Activated effector memory CD4-positive, alpha-beta T cell treated with anti-CD3 and anti-CD28 coated beads, Interleukin-2, amount 50 U/mL, for 16 hours (primary cell): ENCODE measurements at regions not wholly inside any gene's neighbourhood (a gene's known extent, or its start where the extent isn't known, plus 50 kb on each side); places are given as distances from the start of the nearest gene placed in this dataset.
"Not testable (repeated sequence)": the region's sequence is repeated elsewhere in the genome, so short reads cannot be mapped to it uniquely, and the experiment has no call there.

Source experiments
- DNase-seq: peaks from one replicate; pipeline ENCODE4 v3.0.0-alpha.2; 2020

DNA sequence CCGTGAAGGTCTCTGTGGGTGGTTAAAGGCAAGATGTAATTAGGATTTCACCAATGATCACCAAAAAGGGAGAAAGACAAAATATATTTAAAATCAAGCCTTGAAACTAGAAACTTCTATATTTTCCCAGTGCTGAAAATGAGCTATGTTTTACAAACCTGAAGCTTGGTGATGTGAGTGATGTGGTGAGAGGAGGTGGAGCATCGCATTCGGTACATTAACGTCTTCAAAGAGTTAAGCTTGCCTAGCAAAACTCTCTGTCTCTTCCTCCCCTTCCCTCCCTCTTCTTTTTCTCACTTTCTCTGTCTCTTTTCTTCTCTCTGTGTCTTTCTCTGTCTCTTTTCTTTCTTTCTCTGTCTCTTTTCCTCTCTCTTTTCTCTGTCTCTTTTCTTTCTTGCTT, 347.3 kb upstream of the IRX2 start:
- no peak for DNase-seq

DNA sequence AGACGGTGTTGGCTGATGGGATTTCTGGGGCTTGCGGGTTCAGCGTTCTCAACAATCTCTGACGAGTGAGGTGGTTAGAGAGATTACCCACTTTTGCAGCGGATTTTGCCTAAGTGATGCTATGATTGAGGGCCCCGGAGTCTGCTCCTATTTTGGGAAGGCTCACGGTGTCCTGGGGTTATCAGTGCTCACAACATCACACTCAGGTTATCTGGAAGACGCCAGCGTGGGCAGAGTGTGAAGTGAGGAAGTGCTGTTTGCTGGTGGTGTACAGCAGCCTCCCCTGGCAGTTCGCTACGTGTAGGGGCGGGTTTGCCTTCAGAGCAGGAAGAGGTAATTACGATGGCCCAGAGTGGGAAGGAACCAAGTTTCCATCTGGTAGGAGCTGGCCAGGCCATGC, 341.2 kb upstream of the IRX2 start:
- no peak for DNase-seq

- no peak for DNase-seq
Observed at GRCh38 chr5:3092211-3092610, 340.7 kb upstream of the IRX2 start.

- no peak for DNase-seq
Observed at GRCh38 chr5:3091040-3091774, 339.7 kb upstream of the IRX2 start.

DNA sequence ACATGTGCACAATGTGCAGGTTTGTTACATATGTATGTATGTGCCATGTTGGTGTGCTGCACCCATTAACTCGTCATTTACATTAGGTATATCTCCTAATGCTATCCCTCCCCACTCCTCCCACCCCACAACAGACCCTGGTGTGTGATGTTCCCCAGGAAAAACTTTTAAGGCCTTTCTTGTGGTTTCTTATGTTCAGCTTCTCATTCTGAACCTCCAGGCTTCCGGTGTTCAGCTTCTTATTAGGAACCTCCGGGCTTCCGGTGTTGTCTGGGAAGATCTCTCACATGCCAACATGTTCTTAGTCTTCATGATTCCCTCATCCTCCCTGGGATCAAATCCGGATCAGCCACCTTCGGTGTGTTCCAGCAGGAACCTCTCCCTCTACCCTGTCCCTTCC, 338.8 kb upstream of the IRX2 start:
- DNase-seq, result not testable (repeated sequence)

- no peak for DNase-seq
Observed at GRCh38 chr5:3080366-3080765, 328.9 kb upstream of the IRX2 start.

DNA sequence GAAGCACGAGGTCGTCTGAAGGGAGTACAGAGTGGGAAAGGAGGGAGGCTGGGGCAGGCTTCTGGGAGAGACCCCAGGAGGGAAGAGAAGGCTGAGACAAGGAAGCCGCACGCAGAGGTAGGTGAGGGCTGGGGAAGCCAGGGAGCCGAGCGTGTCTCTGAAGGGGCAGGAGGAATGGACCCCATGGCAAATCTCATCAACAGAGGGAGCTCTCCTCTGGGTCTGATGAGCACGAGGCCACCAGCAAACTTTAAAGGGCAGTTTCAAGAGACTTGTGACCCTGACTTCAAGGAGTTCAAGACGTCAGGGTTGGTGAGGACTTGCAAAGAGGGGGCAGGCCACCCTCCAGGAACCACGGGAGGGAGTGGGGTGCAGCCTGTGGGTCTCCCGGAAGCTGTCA, 326.2 kb upstream of the IRX2 start:
- DNase-seq, result no peak

- DNase-seq, result no peak
Observed at GRCh38 chr5:3075309-3075708, 323.8 kb upstream of the IRX2 start.

- no peak for DNase-seq
Observed at GRCh38 chr5:3068401-3068800, 316.9 kb upstream of the IRX2 start.

- DNase-seq, result no peak
Observed at GRCh38 chr5:3060283-3060682, 308.8 kb upstream of the IRX2 start.

- no peak for DNase-seq
Observed at GRCh38 chr5:3059488-3059887, 308.0 kb upstream of the IRX2 start.

DNA sequence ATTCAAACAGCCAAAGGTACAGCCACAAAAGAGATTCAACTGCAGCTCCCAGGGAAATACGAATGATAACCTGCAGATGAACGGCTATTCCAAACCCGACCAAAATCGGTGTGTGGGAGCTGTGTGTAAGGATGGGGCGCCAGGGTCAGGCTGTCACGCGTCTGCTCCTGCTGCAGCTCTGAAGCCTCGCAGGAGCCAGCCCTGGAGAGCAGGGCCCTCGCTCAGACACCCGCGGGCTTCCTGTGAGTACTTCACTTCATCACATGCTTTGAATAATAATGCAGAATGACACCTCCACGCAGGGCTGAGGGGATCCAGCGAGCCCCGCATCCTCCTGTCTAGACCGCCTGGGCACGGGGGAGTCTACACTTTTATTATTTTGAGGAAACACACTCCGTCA, 307.5 kb upstream of the IRX2 start:
- no peak for DNase-seq

DNA sequence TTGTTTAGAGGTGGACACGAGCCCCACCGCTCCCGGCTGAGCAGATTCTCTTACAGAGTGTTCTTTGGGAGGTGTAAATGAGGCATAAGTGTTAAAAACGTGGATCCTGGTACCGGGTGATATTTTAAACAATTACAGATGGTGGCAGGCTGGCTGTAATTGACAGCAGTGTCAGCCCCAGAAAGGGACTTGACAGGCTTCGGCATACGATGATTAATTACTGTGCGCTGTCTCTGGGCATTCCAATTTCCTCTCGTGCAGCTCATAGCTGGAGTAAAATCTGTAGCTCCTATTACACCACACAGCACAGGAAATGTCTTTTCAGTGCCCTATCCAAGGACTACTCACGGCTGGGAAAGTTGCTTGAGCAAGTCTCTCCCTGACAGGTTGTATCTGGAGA, 305.4 kb upstream of the IRX2 start:
- no peak for DNase-seq

- DNase-seq, result no peak
Observed at GRCh38 chr5:3051400-3051799, 299.9 kb upstream of the IRX2 start.

GRCh38 chr5:3050863-3051262, 299.4 kb upstream of the IRX2 start:
- DNase-seq, result no peak

GRCh38 chr5:3049261-3049660, 297.8 kb upstream of the IRX2 start:
- DNase-seq, result no peak

DNA sequence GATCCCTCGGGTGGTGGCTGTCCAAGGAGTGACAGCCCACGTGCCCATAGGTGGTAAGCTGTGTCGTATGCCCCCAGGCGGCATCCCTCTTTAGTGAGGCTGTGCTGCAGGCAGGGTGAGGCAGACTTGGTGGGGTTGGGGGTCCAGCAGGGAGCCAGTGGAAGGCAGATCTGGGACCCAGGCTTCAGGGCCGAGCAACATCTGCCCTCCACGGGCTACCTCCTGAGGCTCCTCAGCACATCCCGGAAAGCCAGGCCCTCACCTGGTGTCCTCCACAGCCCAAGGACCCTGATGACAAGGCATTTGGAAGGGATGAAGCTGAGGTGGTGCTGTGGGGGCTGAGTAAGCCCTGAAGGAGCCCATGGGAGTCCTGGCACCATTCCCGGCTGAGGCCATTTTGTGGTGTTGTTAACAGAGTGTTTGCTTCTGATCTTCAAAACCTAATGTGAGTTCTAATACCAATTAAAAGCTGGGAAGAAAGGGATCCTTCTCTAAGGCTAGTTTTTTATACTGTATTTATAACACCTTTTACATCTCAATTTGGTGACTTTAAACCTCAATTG, 295.8 kb upstream of the IRX2 start:
- DNase-seq, result no peak

- no peak for DNase-seq
Observed at GRCh38 chr5:3043600-3043999, 292.1 kb upstream of the IRX2 start.

DNA sequence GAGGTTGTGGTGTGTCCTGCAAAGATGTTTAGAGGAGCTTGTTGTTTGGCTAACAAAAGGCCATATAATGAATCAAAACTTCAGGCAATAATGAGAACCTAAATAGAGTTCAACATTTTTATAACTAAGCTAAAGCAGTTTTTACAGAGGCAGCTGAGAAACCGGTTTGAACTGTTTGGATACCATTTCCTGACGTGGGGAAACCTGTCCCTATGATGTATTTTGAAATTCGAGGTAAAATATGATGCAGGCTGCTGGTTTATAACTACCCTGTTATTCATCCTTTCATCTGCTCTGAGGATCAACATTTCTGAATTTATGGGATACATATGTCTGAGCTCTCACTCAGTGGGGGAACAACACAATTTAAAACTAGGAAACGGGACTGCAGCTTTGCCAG, 289.5 kb upstream of the IRX2 start:
- DNase-seq, result no peak

DNA sequence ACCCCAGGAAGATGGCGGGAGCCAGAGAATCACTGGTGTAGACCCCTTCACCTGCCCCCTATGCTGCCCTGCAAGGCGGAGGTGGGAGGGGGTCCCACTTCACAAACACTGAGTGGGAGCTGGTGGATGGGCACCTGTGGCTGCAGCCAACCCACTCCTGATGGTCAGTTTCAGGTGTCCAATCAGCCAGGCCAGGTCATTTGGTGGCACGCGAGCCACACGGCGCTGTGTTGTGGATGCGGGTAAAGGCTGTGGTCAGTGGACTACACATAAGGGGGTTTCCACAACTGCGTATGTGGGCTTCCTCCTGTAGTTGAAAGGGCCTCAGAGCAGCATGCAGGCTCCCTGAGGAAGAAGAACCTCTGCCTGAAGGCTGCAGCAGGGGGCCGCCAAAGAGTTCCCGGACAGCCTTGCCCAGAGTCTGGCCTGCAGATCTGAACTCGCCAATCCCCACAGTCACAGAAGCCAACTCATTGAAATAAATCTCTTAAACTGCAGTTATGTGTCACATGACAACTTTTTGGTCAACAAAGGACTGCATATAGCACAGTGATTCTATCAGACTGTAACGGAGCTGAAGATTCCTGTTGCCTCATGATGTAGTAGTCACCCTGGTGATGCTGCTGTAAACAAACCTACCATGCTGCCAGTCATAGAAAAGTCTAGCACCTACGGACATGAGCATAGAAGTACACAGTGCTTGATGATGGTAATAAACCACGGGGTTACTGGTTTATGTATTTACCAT, 284.7 kb upstream of the IRX2 start:
- no peak for DNase-seq

- DNase-seq, result no peak
Observed at GRCh38 chr5:3035452-3035851, 284.0 kb upstream of the IRX2 start.

- no peak for DNase-seq
Observed at GRCh38 chr5:3034881-3035280, 283.4 kb upstream of the IRX2 start.

DNA sequence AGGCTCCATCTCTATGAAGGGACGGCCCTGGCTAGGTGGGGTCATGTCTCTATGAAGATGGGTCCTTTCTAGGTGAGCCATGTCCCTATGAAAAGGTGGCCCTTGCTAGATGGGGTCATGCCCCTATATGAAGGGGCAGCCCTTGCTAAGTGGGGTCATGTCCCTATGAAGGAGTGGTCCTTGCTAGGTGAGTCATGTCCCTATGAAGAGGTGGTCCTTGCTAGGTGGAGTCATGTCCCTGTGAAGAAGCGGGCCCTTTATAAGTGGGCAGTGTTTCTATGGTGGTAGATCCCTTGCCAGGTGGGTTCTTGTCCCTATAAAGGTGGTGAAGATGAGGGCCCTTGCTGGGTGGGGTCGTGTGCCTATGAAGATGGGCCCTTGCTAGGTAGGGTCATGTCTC, 283.0 kb upstream of the IRX2 start:
- no peak for DNase-seq

DNA sequence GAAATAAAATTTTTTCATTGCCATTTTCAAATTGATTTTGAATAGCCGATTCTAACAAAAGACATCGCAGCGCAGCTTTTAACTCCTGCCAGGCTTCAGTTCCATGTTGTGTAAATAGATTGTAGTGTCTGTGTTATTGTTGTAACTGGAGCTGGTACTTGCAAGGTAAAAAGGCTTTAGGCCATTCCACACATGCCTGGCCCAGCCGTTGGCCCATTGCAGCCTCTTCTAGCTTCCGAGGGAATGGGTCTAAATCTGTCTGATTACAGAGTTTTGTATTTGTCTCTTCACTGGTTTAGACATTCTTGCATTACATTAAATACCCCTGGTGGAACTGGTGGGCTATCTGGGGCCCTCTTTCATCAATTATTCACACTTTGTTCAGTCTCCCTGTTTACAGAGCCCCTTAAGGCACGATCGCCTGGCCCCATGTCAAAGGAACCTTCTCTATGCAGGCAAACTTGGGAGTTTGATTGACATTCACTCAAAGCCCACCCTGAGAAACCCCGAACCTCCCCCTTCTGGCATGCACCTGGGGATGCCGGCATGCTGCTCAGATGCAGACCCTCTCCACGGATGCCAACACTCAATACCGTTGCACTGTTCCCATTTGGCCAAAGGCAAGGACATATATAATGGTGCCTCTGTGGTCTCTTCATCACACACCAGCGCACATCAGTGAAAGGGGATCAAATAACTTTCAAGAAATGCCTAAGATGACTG, 281.7 kb upstream of the IRX2 start:
- no peak for DNase-seq
